GM21360 (cell line): ENCODE measurements at regions not wholly inside any gene's neighbourhood (a gene's known extent, or its start where the extent isn't known, plus 50 kb on each side); places are given as distances from the start of the nearest gene placed in this dataset.
"Not testable (repeated sequence)": the region's sequence is repeated elsewhere in the genome, so short reads cannot be mapped to it uniquely, and the experiment has no call there.

Experiments used
- ATAC-seq: cut with Tn5 transposase; IDR thresholded peaks from one replicate; pipeline ENCODE4 v1.9.1; 2021; ENCODE audit warnings: mild to moderate bottlenecking, moderate library complexity; ENCODE audit not compliant: unreplicated experiment

DNA sequence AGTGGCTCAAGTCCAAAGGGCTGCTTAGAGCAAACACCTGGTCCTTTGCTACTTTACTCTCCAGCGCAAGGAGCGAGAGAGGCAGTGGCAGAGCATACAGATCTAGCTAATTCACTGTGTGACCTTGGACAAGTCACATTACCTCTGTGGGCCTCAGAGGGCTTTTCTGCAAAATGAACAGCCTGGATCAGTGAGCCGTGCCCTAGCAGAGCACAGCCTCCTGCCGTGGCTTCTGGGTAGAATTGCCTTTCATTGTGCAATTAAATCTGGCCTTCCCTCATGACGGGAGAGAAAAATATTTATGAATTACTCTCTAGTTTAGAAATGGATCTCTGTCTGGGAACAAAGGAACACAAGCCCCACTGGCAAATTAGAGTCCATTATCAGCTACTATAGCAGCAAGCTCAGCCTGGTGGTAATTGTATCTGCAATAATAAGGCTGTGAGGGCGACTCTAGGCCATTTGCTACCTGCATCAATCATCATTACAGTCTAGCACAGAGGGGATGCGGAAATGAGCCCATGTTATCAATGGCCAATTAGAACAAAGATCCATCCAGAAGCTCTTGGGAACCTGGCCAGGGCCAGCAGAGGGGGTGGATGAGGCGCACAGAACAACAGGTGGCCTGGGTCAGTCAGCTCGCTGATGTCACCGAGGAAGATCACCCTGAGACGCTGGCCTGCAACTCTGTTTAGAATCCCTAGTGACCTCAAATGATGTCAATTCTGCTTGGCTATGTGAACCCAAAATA is 114.2 kb upstream of the LY86 start:
- no peak for ATAC-seq

DNA sequence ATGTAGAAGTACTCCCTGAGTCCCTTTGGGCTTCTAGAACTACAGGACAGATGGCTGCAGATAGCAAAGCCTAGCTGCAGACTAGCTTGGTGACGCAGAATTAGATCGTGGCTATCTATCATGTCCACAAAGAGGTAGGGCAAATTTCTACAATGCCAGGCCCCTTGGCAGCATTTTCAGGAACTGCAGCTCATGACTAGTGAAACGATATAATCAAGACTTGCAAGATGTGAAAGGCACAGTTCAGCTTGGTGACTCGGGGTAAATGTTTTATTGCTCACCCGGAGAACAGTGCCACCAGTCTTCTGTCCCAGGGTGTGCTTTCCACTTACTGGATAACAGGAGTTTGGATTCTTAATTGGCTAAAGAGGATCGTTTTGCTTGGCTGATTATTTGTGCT is 108.7 kb upstream of the LY86 start:
- ATAC-seq, result no peak

DNA sequence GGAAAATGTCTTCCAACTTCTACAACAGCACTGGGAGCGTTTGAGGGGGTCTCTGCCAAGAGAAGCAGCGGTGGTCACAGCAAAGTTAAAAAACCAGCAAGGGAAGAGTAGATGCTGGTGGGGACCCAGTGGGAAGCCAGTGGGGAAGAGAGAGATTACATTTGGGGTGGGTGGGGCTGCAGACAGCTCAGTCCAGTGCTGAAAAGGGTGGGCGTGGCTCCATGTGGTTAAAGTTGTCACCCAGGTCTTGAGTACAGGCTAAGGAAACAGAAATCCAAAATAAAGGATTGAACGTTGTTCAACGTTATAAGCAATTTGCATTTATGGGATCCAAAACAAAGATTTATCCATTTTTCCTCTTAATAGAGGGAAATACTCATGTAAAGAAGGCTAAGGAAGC is 106.3 kb upstream of the LY86 start:
- no peak for ATAC-seq

DNA sequence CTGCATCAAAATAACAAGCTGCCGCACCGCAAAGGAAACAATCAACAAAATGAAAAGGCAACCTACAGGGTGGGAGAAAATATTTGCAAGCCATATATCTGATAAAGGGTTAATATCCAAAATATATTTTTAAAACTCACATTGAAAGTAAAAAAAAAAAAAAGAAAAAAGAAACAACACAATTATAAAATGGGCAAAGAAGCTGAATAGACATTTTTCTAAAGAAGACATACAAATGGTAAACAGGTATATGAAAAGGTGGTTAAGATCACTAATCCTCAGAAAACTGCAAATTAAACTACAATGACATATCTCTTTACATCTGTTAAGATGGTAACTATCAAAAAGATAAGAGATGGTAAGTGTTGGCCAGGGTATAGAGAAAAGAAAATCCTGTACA is 105.4 kb upstream of the LY86 start:
- ATAC-seq, result no peak

DNA sequence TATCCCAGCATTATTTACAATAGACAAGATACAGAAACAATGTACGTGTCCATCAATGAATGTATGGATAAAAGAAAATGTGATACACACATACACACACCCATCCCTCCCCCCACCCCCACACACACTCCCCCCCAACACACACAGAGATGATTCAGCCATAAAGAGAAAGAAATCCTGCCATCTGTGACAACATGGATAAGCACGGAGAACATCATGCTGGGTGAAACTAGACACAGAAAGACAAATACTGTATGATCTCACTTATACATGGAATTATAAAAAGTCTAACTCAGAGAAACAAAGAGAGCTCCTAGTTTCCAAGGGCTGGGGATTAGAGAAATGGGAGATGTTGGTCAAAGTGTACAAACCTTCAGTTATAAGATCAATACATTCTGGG is 104.8 kb upstream of the LY86 start:
- no peak for ATAC-seq

DNA sequence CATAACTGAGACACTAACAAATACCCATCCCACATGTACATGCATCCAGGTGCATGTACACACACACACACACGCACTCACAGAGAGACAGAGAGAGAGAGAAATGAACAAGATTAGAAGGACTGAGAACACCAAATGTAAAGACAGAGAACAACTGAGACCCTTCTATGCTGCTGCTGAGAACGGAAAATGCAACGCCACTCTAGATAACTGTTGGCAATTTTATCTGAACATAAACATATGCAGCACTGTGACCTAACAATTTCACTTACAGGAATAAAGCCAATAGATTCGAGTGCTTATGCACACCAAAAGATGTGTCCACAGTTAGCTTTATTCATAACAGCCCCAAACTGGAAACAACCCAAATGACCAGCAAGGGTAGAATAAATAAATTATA is 103.8 kb upstream of the LY86 start:
- ATAC-seq, result no peak

DNA sequence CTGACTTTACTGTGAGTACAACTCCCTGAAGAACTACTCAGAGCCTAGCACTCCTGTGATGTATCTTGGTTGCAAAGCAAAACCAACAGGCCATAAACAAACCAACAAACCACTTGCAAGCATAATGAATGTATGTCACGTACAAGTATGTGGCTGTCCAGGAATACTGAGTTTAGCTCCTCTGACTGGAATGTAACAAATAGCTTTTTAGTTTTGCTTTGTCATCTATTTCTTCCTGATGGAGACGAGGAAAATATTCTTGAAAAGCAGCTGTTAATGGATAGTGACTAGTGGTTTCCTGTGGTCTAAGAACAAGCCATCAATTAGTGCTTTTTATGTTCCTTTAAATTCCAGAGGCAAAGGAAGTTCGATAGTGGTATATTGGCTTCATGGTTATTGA is 101.9 kb upstream of the LY86 start:
- no peak for ATAC-seq

DNA sequence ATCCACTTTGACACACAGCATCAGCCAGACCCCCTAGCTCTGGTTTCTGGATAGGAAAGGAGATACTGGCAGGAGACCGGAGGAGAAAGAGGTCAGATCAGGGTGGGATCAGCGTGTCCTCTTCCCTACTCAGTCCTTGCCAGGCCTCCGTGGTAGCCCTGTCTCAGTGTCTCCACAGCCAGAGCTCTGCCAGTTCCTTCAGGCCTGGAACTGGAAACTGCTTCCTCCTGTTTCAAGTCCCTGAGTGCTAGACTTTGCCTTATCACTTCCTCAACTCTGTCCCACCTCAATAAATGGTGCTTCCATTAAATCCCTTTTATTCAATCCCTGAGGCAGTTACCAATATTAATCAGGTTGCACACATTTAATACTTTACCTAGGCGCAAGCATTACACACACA is 96.8 kb upstream of the LY86 start:
- ATAC-seq, result no peak

DNA sequence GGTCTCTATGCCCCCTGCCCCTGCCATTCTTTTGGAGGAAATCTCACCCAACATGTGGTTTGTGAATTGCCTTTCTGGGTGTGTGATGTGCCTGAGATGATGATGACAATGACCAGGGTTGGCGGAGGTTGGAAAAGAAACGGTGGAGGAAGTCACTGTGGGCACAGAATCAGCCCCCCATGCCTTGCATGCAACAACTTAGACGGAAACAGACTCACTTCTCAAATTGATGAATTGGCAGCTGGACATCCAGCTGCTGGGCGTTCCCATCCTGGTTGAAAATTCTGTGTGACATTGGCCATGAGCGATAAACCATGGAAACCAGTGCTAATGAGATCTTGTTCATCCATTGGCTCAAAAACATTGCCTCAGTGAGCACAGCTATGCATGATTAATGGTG is 95.8 kb upstream of the LY86 start:
- no peak for ATAC-seq

DNA sequence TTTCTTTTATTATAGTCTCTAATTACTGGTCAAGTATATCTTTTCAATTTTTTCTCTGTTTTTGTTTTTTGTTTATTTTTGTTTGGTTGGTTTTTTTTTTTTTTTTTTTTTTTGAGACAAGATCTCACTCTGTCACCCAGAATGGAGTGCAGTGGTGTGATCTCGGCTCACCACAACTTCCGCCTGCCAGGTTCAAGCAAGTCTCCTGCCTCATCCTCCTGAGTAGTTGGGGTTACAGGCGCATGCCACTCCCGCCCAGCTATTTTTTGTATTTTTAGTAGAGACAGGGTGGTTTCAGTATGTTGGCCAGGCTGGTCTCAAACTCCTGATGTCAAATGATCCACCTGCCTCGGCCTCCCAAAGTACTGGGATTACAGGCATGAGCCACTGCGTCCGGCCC is 94.4 kb upstream of the LY86 start:
- ATAC-seq, result not testable (repeated sequence)

DNA sequence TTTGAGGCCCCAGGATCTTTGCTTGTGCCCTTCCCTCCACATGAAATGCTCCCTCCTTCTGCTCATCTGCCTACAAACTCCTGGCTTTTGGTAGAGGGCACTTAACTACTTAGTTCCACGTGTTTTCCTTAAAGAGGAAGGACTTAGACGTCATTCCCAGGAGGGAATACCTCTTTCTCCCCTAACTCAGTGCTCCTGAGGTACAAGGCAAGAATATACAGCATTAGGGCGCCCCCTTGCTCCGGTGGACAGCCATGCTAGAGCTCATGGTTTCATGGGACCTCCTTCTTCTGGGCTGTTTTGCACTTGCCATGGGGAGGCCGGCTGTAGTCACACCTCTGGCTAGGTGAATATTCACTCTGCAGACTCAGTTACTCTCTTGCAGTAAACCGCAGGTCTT is 93.8 kb upstream of the LY86 start:
- no peak for ATAC-seq

DNA sequence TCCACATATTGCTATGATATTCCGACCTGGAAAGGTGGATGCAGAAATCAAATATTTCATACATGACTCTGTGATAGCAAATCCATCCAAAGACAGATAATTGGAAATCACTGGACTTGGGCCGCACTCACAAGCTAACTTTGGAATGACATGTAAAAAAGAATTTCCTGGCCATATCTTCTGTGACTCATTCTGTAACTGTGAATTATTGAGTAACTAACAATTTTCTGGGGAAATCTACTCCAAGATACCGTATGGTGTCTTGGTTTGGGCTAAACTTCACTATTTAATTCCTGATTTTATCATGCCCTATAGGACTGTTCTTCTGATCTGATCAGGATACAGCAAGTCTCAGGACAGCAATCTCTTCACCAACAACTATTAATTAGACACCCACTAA is 92.7 kb upstream of the LY86 start:
- ATAC-seq, result no peak

DNA sequence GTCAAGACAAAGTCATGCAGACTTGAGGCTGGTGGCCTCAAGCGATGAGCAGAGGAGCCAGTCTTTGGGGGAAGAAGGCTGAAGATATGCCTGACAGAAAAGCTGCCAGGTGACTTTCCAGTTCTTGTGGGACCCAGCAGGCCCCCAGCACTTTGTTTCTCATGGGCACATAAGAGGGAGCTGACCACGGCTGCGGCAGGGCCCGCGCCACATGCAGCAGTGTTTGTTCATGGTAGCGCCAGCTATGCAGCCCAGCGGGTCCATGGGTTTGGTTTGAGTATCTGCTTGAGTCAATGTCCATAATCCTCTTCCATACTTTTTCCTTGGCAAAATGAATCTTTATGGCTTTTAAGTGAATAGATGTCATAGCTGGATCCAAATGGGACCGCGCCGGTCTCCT is 91.0 kb upstream of the LY86 start:
- ATAC-seq, result no peak

DNA sequence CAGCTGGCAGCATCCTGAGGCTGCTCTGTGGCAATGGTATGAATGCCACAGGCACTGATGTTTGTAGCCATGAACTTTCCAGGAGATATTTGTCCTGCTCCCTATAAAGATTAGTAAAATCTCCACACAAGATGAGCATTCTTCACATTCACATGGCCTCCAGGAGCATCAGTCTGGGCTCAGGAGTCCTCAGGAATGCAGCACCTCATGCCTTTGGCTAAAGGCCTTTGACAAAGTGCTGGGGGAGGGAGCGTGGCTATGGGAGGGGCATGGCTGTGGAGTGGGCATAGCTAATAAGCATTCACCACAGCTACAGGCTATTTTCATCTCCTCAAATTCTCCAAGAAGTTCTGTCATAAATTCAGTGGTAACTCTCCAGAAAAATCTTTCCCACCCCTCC is 90.5 kb upstream of the LY86 start:
- no peak for ATAC-seq

DNA sequence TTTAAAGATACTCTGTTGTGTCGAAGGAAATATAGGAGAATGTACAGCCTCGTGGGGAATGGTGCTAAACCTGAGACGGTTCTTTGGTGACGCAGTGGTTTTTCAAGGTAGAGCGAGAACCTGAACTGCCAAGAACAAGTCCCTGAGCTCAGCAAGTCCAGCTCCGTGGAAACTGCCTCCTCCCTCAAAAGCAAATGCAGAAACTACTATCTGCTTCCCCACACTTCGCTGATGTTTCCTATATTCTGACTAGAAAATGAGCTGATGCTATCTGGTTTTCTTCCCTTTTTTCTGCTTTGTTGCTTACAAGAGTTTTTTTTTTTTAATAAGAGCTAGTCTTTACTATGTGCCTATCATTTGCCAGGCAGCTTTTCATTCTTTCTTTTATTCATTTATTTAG is 85.3 kb upstream of the LY86 start:
- no peak for ATAC-seq

DNA sequence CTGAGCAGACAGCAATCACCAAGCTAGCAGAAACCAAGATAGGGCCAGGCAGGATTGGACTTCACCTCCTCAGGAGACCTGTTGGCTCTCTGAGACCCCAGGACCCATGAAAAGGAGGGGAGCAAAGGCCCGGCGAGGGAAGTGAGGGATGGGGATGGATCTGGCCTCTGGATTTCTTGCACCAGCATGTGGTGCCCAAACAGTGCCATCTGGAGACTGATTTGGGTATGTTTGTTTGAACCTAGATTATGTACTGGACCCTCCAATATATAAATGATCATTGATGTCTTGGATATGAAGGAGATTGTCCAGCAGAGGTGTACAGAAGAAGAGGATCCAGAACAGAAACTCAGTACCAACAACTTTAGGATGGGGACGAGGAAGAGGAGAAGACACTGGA is 83.4 kb upstream of the LY86 start:
- ATAC-seq, result no peak

DNA sequence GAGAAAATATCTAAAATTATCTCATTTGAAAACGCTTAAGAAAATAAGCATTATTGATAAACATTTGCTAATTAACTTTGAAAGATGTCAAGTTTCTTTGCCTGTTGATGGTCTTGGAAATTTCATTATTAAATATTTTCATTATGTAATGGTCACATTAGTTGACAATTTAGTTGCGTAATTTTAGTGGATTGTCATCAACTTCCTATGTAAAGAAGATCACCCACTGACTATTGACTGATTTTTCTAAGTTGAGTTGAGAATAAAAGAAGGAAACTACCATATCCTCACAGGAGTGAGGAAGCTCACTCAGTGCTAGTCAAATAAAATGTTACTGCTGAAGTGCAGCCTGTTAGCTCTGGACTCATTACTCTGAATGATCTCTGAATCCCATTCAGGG is 79.9 kb upstream of the LY86 start:
- ATAC-seq, result no peak

DNA sequence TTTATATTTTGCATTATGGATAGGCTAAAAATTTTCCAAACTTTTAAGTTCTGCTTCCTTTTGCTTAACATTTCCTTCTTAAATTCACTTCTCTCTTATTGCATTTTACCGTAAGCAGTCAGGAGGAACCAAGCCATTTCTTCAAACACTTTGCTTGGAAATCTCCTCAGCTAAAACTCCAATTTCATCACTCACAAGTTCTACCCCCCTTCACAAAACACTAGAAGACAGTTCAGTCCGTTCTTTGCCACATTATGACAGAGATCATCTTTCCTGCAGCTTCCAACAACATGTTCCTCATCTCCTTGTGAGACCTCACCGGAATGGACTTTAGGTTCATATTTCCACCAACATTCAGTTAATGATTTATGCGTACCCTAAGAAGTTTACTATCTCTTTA is 79.2 kb upstream of the LY86 start:
- ATAC-seq, result no peak

DNA sequence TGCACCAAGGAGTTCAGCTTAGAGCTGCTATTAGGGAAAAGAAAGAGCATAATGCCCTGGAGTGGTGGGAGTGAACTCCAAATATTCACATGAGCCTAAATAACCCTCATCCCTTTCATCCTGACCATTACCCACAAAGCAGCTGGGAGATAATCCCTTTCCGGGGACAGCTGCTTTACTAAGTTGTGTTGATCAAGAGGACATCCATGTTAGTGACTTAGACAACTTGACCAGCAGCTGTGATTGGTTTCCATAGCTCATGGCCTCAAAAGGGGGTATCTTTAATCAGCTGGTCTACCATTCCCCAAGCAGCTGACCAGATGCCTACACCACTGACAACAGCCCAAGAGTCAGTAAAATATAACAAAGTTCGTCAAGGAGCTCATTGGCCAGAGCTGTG is 75.8 kb upstream of the LY86 start:
- ATAC-seq, result no peak

DNA sequence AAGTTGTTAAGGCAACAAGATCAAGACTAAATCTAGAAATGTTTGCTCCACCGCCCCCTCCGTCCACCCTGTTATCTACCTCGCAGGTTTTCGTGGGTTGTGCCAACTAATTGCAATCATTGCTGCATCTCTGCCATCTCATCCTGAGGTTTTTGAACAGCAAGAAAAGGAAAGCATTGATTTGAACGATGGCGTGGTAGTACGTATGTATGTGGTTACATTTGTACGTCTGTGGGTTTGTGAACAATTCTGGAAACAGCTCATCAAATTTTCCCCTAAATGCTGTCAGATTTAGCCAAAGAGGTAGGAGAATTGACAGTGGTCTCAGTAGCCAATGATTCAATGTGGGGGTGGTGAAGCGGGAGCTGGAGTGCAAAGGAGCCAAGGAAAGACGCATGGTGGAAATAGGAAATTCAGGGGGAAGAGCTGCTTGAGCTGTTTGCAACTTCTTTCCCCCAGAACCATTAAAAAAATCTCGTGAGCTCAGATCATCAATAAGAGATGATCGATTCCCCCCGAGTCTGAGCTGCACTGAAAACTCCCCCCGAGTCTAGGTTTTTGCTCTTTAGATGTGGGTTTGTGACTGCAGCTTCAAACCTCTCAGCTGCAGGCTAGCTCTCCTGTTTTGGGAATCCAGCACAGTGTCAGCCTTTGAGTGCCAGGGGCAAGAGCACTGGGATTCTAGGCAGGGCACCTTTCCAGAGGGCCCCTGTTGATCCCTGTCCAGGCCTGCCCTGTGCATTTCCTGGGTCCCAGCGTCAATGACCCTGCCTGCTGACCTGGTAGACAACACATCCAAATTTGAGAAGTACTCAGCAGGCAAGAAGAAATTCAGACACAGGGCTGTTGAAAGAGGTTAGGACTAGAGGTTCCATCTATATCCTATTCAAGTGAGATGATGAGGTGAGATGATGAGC is 72.6 kb upstream of the LY86 start:
- ATAC-seq, result no peak

DNA sequence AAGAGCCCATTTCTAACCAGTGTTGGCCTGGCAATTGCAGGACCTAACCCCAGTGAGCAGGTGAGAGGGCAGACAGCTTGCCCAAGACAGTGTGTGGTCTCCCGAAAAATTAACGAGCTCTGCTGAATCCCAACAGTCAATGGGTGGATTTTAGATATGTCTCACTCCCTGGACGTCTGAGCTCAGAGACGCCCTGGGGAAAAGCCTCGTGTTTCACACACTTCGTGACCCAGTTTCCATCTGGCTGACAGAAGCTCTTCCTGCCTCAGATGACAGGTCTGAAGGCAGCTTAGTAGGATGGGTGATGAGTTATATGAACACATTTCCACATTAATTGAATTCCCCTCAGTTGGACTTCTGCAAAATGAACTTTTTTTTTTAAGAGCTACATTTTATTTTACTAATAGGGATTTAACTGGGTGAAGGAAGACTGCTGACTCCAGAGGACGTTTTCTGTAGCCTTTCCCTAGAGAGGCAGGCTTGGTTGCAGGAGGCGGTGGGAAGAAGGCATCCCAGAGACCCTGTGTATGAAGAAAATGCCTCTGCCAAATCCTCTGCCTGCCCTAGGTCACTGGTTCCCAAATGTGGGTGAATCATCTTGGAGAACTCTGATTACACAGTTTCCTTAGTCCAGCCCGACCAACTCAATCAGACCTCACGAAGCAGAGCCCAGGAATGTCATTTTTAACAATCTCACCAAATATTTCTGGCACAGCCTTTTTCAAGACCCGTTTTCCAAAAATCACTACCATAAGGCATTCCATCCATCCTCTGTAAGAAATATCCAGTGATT is 71.7 kb upstream of the LY86 start:
- ATAC-seq, result no peak
